ENCODE measurements at regions not wholly inside any gene's neighbourhood (a gene's known extent, or its start where the extent isn't known, plus 50 kb on each side); places are given as distances from the start of the nearest gene placed in this dataset.

GRCh38 chr17:77001487-77001886 is 133.3 kb downstream of the MGAT5B start:
- DNase-seq (ENCODE audit: low read depth in 2 of 3, low spot score in 2 of 3), result no peak

DNA sequence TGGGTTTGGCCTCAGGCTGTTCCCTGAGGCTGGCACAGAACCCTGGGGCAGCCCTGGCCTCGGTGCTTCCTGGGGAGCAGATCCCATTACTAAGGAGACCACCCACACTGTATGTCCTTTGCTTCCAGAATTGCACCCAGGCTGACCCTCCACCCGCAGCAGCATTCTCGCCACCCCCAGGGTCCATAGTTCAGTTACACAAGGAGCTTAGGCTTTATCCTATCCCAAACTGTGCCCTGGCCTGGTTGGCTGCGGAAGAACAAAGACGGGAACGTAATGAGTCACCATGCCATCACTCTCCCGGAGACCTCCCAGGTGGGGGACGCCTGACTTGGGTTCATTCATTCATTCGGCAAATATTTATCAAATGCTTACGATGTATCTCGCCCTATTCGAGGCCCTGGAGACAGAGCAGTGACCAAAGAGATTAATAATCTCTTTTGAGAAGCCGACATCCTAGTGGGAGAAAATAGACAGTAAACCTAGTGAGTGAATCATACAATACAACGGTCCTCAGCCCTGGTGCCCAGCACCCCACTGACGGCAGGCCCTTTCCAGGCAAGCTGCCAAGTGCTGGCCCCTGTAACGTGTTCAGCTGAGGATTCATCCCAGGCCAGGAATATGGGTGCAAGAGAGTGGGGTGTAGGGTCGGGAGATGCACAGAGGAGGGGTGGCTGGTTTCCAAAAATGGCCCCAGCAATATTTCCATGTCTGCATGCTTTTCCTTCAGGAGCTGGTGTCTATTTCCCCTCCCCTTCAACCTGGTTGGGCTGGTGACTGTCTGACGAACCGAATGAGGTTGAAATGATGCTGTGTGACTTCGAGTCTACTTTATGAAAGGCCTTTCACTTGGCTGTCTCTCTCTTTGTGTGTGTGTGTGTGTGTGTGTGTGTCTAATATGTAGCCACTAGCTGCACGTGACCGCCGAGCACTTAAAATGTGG is 134.2 kb downstream of the MGAT5B start:
- no peak for DNase-seq (ENCODE audit: low read depth in 2 of 3, low spot score in 2 of 3)

DNA sequence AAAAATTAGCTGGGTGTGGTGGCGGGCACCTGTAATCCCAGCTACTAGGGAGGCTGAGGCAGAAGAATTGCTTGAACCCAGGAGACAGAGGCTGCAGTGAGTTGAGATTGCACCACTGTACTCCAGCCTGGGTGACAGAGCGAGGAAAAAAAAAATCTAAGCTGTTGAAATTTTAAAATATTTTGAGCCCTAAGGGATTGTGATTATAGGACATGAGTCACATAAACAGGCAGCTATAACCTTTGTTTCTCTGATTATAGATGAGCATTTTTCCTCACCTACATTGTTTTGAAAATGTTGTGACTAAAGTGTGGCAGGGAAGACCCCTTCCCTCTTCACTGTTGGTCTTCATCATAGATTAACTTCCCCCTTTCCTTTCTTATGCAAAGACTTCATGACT is 135.5 kb downstream of the MGAT5B start:
- no peak for DNase-seq (ENCODE audit: low read depth in 2 of 3, low spot score in 2 of 3)

DNA sequence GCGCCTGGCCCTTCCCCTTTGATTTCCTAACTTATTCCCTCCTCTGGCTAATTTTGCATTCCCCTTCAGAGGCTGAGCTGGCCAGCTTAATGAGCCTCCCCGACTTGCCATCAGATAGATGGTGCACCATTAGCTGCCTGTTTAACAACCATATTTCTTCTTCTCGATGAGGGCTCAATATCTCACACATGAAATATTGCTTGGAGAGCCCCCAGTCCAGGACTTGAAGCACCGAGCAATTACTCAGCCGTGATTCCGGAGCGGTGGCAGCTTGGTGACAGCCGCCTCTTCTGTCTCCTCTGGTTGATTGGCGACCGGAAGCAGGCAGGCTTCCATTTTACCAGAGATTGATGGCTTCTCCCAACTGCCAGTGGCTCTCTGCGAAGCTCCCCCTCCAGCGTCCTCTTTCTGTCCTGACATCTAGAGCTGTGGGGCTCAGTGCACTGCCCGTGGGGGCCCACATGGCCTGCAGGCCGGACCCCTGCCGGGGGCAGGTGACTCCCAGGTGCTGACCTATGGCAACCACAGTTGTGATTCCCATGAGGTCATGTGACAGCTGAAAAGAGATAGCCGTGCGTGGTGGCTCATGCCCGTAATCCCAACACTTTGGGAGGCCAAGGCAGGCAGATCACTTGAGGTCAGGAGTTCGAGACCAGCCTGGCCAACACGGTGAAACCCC is 133.7 kb upstream of the SEC14L1 start:
- DNase-seq (ENCODE audit: low read depth in 2 of 3, low spot score in 2 of 3), result no peak

DNA sequence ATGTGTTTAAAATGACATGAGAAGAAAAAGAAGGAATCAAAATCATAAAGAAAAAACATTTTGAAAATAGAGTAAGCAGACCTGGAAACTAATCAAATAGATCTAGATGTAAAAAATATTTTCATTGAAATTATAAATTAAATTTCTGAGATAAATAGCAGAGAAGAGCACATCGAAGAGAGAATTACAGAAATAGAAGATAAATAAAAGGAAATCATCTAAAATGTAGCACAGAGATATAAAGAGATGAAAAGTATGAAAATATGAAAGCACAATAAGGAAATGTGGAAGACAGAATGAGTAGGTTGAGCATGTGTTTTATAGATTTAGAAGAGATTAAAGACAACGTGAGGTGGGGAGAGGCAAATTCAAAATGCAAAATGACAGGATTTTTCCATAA is 130.9 kb upstream of the SEC14L1 start:
- DNase-seq (ENCODE audit: low read depth in 2 of 3, low spot score in 2 of 3), result no peak

GRCh38 chr17:77010667-77011066 is 130.1 kb upstream of the SEC14L1 start:
- no peak for DNase-seq (ENCODE audit: low read depth in 2 of 3, low spot score in 2 of 3)

- no peak for DNase-seq (ENCODE audit: low read depth in 2 of 3, low spot score in 2 of 3)
These were observed 129.4 kb upstream of the SEC14L1 start for GRCh38 chr17:77011173-77012011.

DNA sequence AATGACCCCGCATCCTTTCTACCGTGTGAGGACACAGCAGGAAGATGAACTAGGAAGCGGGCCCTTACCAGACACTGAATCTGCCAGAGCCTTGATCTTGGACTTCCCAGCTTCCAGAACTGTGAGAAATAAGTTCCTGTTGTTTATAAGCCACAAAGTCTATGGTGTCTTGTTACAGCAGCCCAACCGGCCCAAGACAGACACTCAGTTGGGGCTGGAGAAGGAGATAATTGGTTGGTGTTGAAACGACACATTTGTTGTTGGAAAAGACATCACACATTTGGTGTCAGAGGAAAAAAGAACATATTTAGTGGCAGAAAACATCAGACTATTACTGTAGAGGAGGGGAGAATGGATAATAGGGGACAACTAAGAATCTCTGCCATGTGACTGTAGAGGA is 122.3 kb upstream of the SEC14L1 start:
- DNase-seq (ENCODE audit: low read depth in 2 of 3, low spot score in 2 of 3), result no peak

GRCh38 chr17:77019893-77020379 is 120.8 kb upstream of the SEC14L1 start:
- DNase-seq (ENCODE audit: low read depth in 2 of 3, low spot score in 2 of 3), result no peak

DNA sequence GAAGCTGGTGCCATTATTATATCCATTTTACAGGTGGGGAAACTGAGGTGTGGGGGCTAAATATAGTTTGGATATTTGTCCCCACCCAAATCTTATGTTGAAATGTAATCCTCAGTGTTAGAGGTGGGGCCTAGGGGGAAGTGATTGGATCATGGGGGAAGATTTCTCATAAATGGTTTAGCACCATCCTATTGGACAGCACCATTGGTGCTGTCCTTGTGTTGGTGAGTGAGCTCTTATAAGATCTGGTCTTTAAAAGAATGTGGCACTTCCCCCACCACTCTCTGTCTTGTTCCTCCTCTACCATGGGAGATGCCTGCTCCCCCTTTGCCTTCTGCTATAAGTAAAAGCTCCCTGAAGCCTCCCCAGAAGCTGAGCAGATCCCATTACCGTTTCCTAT is 119.8 kb upstream of the SEC14L1 start:
- DNase-seq (ENCODE audit: low read depth in 2 of 3, low spot score in 2 of 3), result no peak

DNA sequence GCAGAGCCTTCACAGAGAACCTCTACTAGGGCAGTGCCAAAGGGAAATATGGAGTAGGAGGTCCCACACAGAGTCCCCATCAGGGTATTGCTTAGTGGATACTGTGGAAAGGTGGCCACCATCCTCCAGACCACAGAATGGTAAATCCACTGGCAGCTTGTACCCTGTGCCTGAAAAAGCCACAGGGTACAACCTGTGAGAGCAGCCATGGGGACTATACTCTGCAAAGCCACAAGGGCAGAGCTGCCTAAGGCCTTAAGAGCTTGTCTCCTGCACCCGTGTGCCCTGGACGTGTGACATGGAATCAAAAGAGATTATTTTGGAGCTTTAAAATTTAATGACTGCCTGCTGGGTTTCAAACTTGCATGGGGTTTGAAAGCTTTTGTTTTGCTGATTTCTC is 118.0 kb upstream of the SEC14L1 start:
- DNase-seq (ENCODE audit: low read depth in 2 of 3, low spot score in 2 of 3), result no peak

- no peak for DNase-seq (ENCODE audit: low read depth in 2 of 3, low spot score in 2 of 3)
These were observed 115.0 kb upstream of the SEC14L1 start for GRCh38 chr17:77025781-77026180.

- no peak for DNase-seq (ENCODE audit: low read depth in 2 of 3, low spot score in 2 of 3)
These were observed 113.4 kb upstream of the SEC14L1 start for GRCh38 chr17:77027271-77027889.

GRCh38 chr17:77028900-77029299 is 111.9 kb upstream of the SEC14L1 start:
- no peak for DNase-seq (ENCODE audit: low read depth in 2 of 3, low spot score in 2 of 3)

GRCh38 chr17:77032929-77033328 is 107.8 kb upstream of the SEC14L1 start:
- DNase-seq (ENCODE audit: low read depth in 2 of 3, low spot score in 2 of 3), result no peak

DNA sequence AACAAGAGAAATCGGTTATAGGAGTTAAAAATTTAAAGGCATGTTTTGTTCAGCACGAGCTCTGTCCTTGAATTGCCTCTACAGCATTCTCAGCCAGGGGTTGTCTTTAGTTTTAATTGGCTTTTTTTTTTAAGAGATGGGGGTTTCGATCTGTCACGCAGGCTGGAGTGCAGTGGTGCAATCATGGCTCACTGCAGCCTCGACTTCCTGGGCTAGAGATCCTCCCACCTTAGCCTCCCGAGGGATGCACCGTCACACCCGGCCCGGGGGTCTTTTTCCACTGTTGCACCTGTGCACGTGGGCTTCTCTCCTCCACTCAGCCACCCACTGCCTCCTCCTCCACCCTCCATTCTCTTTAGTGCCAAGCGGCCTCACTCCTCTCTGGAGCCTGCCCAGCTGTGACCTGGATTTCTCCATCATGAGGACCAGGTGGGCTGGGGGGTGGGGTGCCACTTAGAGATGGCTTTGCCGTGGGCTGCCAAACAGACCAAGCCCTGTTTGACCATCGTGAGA is 106.8 kb upstream of the SEC14L1 start:
- no peak for DNase-seq (ENCODE audit: low read depth in 2 of 3, low spot score in 2 of 3)

- no peak for DNase-seq (ENCODE audit: low read depth in 2 of 3, low spot score in 2 of 3)
These were observed 105.9 kb upstream of the SEC14L1 start for GRCh38 chr17:77034677-77035424.

GRCh38 chr17:77035526-77035925 is 105.2 kb upstream of the SEC14L1 start:
- DNase-seq (ENCODE audit: low read depth in 2 of 3, low spot score in 2 of 3), result no peak

DNA sequence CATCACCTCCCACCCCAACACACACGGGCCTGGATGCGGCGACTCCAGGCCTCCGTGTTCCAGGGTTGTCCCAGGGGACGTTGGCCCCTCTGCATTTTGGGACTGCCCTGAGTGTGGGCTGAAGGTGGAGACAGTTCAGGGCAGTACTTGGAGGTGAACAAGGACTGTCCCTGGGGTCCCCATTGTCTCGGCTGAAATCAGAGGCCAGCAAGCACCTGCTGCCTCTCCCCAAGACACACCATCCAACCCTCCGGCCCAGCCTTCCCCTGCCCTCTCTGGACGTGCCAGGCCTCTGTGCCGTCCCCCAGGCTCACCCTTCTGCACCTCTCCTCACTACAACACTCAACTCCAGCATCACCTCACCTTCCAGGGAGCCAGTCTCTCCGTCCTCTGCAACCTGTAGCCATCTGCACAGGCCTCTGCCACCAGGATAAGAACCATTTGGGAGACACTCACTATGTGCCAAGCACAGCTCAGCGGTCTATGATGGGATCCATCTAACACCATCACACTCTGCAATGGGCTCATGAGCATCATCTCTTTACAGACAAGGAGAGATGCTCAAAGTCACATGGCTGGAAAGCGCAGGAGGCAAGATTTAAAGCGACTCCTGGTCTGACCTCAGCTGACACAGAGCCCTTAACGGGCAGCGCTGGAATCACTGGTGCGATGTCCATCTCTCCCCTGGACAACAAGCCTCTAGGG is 104.5 kb upstream of the SEC14L1 start:
- no peak for DNase-seq (ENCODE audit: low read depth in 2 of 3, low spot score in 2 of 3)
